ENCODE measurements at regions not wholly inside any gene's neighbourhood (a gene's known extent, or its start where the extent isn't known, plus 50 kb on each side); places are given as distances from the start of the nearest gene placed in this dataset.

DNA sequence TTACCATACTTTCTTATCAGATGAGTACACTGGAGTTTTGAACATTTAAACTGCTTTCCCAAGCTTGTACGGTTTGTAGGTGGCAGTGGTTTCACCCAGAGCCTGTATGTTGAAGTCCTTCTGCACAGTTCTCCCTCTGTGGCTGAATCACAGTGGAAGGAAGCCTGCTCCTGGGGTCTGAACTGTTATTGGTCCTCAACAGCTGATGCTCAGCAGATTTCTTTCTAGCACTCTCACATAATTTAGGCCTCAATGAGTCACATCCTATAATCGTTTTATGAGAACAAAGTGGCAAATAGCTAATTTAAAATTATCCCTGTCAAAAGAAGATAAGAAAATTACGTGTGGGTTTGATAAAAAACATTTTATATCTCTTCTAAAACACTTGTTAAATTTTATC lies 229.7 kb downstream of the TLE4 start:
- Histone ChIP-seq H3K4me2 (ENCODE audit: insufficient read depth, low read length) (no peak overlapping the region), H2AFZ (ENCODE audit: low read depth, low read length) (no peak overlapping the region), H3K9me1 (ENCODE audit: control insufficient read depth, insufficient read depth, low read length) (no peaks in the 10 kb centered on the region), H4K20me1 (replicated peaks; ENCODE audit: control insufficient read depth, insufficient read depth, low read length) (no peaks in the 10 kb centered on the region), H3K36me3 (ENCODE audit: control insufficient read depth, insufficient read depth, low read length) (no peaks in the 10 kb centered on the region), H3K4me1 (replicated peaks in 1 of 2; ENCODE audit: control insufficient read depth in 2 of 2, insufficient read depth in 2 of 2, low read length in 2 of 2) (no peaks in the 10 kb centered on the region), H3K4me3 (no peak overlapping the region), H3K27ac (ENCODE audit: extremely low read depth, low read depth, low read length) (no peak overlapping the region), H3K9me3 (replicated peaks; ENCODE audit: control insufficient read depth, insufficient read depth, low read depth, low read length) (no peaks in the 10 kb centered on the region), H3K79me2 (ENCODE audit: control insufficient read depth, insufficient read depth, low read length) (no peaks in the 10 kb centered on the region), H3K9ac (ENCODE audit: insufficient read depth in 1 of 2, low read depth in 2 of 2, low read length in 2 of 2) (no peak overlapping the region), H3K27me3 (ENCODE audit: control insufficient read depth in 2 of 2, insufficient read depth in 2 of 2, low read length in 2 of 2) (no peaks in the 10 kb centered on the region)
- DNase-seq (ENCODE audit: extremely low read depth in 1 of 4, low spot score in 3 of 4) (no peak), FAIRE-seq (no peak), ATAC-seq (no peak)
- CTCF ChIA-PET (ENCODE audit: low intra/inter-chr PET ratio), result no interaction called here
- intact Hi-C loops (cut with micrococcal nuclease), result no loop called here
- in situ Hi-C loops (cut with MboI), result no loop called here
- POLR2A ChIA-PET, result no interaction called here
- 0% methylated on average over 3 of the region's 3 CpGs for whole genome bisulfite sequencing (ENCODE audit: insufficient coverage, low coverage, missing lambda C conversion rate)
- no TSS peak for BruUV-seq (replicated peaks)
- no peak for TF ChIP-seq PTBP1 (IDR thresholded peaks at IDR 0.05; ENCODE audit: low read depth, low read length)
- no peak for TF ChIP-seq TRIM24 (IDR thresholded peaks at IDR 0.05)
- TF ChIP-seq, protein P1, sequence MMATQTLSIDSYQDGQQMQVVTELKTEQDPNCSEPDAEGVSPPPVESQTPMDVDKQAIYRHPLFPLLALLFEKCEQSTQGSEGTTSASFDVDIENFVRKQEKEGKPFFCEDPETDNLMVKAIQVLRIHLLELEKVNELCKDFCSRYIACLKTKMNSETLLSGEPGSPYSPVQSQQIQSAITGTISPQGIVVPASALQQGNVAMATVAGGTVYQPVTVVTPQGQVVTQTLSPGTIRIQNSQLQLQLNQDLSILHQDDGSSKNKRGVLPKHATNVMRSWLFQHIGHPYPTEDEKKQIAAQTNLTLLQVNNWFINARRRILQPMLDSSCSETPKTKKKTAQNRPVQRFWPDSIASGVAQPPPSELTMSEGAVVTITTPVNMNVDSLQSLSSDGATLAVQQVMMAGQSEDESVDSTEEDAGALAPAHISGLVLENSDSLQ (IDR thresholded peaks at IDR 0.05), result no peak
- TF ChIP-seq BACH1 (tag; IDR thresholded peaks at IDR 0.05), result no peak
- TF ChIP-seq, protein P2, sequence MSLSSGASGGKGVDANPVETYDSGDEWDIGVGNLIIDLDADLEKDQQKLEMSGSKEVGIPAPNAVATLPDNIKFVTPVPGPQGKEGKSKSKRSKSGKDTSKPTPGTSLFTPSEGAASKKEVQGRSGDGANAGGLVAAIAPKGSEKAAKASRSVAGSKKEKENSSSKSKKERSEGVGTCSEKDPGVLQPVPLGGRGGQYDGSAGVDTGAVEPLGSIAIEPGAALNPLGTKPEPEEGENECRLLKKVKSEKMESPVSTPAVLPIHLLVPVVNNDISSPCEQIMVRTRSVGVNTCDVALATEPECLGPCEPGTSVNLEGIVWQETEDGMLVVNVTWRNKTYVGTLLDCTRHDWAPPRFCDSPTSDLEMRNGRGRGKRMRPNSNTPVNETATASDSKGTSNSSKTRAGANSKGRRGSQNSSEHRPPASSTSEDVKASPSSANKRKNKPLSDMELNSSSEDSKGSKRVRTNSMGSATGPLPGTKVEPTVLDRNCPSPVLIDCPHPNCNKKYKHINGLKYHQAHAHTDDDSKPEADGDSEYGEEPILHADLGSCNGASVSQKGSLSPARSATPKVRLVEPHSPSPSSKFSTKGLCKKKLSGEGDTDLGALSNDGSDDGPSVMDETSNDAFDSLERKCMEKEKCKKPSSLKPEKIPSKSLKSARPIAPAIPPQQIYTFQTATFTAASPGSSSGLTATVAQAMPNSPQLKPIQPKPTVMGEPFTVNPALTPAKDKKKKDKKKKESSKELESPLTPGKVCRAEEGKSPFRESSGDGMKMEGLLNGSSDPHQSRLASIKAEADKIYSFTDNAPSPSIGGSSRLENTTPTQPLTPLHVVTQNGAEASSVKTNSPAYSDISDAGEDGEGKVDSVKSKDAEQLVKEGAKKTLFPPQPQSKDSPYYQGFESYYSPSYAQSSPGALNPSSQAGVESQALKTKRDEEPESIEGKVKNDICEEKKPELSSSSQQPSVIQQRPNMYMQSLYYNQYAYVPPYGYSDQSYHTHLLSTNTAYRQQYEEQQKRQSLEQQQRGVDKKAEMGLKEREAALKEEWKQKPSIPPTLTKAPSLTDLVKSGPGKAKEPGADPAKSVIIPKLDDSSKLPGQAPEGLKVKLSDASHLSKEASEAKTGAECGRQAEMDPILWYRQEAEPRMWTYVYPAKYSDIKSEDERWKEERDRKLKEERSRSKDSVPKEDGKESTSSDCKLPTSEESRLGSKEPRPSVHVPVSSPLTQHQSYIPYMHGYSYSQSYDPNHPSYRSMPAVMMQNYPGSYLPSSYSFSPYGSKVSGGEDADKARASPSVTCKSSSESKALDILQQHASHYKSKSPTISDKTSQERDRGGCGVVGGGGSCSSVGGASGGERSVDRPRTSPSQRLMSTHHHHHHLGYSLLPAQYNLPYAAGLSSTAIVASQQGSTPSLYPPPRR (CRISPR knock-in tag; IDR thresholded peaks at IDR 0.05; ENCODE audit: borderline replicate concordance), result no peak
- no peak for TF ChIP-seq ZNF445 (CRISPR knock-in tag; IDR thresholded peaks at IDR 0.05; ENCODE audit: low read depth)
- no peak for TF ChIP-seq CEBPB (tag; IDR thresholded peaks at IDR 0.05)
- TF ChIP-seq MYNN (IDR thresholded peaks at IDR 0.05), result no peak
- no peak for TF ChIP-seq MYNN (CRISPR knock-in tag; IDR thresholded peaks at IDR 0.05)
- TF ChIP-seq, protein P3, sequence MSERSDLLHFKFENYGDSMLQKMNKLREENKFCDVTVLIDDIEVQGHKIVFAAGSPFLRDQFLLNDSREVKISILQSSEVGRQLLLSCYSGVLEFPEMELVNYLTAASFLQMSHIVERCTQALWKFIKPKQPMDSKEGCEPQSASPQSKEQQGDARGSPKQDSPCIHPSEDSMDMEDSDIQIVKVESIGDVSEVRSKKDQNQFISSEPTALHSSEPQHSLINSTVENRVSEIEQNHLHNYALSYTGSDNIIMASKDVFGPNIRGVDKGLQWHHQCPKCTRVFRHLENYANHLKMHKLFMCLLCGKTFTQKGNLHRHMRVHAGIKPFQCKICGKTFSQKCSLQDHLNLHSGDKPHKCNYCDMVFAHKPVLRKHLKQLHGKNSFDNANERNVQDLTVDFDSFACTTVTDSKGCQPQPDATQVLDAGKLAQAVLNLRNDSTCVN (CRISPR knock-in tag; IDR thresholded peaks at IDR 0.05), result no peak
- TF ChIP-seq, protein P4, sequence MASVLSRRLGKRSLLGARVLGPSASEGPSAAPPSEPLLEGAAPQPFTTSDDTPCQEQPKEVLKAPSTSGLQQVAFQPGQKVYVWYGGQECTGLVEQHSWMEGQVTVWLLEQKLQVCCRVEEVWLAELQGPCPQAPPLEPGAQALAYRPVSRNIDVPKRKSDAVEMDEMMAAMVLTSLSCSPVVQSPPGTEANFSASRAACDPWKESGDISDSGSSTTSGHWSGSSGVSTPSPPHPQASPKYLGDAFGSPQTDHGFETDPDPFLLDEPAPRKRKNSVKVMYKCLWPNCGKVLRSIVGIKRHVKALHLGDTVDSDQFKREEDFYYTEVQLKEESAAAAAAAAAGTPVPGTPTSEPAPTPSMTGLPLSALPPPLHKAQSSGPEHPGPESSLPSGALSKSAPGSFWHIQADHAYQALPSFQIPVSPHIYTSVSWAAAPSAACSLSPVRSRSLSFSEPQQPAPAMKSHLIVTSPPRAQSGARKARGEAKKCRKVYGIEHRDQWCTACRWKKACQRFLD (CRISPR knock-in tag; IDR thresholded peaks at IDR 0.05), result no peak
- TF ChIP-seq, protein P5, sequence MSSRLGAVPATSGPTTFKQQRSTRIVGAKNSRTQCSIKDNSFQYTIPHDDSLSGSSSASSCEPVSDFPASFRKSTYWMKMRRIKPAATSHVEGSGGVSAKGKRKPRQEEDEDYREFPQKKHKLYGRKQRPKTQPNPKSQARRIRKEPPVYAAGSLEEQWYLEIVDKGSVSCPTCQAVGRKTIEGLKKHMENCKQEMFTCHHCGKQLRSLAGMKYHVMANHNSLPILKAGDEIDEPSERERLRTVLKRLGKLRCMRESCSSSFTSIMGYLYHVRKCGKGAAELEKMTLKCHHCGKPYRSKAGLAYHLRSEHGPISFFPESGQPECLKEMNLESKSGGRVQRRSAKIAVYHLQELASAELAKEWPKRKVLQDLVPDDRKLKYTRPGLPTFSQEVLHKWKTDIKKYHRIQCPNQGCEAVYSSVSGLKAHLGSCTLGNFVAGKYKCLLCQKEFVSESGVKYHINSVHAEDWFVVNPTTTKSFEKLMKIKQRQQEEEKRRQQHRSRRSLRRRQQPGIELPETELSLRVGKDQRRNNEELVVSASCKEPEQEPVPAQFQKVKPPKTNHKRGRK (tag; IDR thresholded peaks at IDR 0.05), result no peak
